GM06990 (cell line): ENCODE measurements at regions not wholly inside any gene's neighbourhood (a gene's known extent, or its start where the extent isn't known, plus 50 kb on each side); places are given as distances from the start of the nearest gene placed in this dataset.

Experiments
- DNase-seq: peaks from one replicate; pipeline ENCODE4 v3.0.0-alpha.2; 2011; ENCODE audit not compliant: insufficient read length; ENCODE audit errors: extremely low read depth
- H3K27me3 ChIP-seq: replicated peaks from 2 replicates; pipeline ENCODE4 v1.6.0; 2011; ENCODE audit warnings: low read length; ENCODE audit not compliant: control insufficient read depth, insufficient read depth
- H3K36me3 ChIP-seq: 2 replicates; pipeline ENCODE4 v1.5.1; 2011; ENCODE audit warnings: low read length; ENCODE audit not compliant: control insufficient read depth, insufficient read depth
- H3K4me3 ChIP-seq: replicated peaks from 2 replicates; pipeline ENCODE4 v1.5.1; 2011; ENCODE audit warnings: low read depth, mild to moderate bottlenecking, control low read depth, low read length
- CTCF ChIP-seq: IDR thresholded peaks from 2 replicates; pipeline ENCODE4 v1.5.1; 2011; ENCODE audit warnings: low read length, control low read depth, mild to moderate bottlenecking, inconsistent platforms; ENCODE audit not compliant: insufficient read depth, poor library complexity, severe bottlenecking

GRCh38 chr7:46175221-46175620, 254.1 kb upstream of the IGFBP3 start:
- no peaks in the 10 kb centered on the region; the same call in 1 of the 2 replicates for H3K27me3 ChIP-seq
- no peak for TF ChIP-seq CTCF

GRCh38 chr7:46174196-46174580, 253.1 kb upstream of the IGFBP3 start:
- Histone ChIP-seq H3K36me3 (no peaks in the 10 kb centered on the region), H3K27me3 (no peaks in the 10 kb centered on the region; the same call in 1 of the 2 replicates), H3K4me3 (no peak overlapping the region)
- DNase-seq, result no peak
- no peak for TF ChIP-seq CTCF

More at GRCh38 chr7:46175221-46175620, 254.1 kb upstream of the IGFBP3 start:
- no peak for DNase-seq
- Histone ChIP-seq H3K36me3 (no peaks in the 10 kb centered on the region), H3K4me3 (no peak overlapping the region)

GRCh38 chr7:46173476-46174195, 252.6 kb upstream of the IGFBP3 start:
- TF ChIP-seq CTCF, result no peak
- Histone ChIP-seq H3K27me3 (no peaks in the 10 kb centered on the region; the same call in 1 of the 2 replicates), H3K36me3 (no peaks in the 10 kb centered on the region), H3K4me3 (no peak overlapping the region)
- DNase-seq, result no peak

GRCh38 chr7:46170792-46171191, 249.7 kb upstream of the IGFBP3 start:
- no peak for TF ChIP-seq CTCF
- no peak overlapping the region for H3K4me3 ChIP-seq
- no peak for DNase-seq
- no peaks in the 10 kb centered on the region for H3K27me3 ChIP-seq
- no peaks in the 10 kb centered on the region for H3K36me3 ChIP-seq

- Histone ChIP-seq H3K36me3 (no peaks in the 10 kb centered on the region), H3K4me3 (no peak overlapping the region), H3K27me3 (no peaks in the 10 kb centered on the region)
- no peak for DNase-seq
- TF ChIP-seq CTCF, result no peak
These were observed 248.9 kb upstream of the IGFBP3 start for GRCh38 chr7:46170021-46170420.

- Histone ChIP-seq H3K27me3 (no peaks in the 10 kb centered on the region), H3K4me3 (no peak overlapping the region), H3K36me3 (no peaks in the 10 kb centered on the region)
- no peak for TF ChIP-seq CTCF
- no peak for DNase-seq
These were observed 248.3 kb upstream of the IGFBP3 start for GRCh38 chr7:46169384-46169755.
